OCI-LY3 (cell line): ENCODE measurements at regions not wholly inside any gene's neighbourhood (a gene's known extent, or its start where the extent isn't known, plus 50 kb on each side); places are given as distances from the start of the nearest gene placed in this dataset.

ENCODE experiments used
- H2AFZ ChIP-seq: fragments of 200-600, 300-600 bp; shearing (Covaris generic); 2 replicates; pipeline ENCODE4 v1.6.0; 2014; ENCODE audit warnings: antibody characterized with exemption, low read depth, low read length
- H3K27ac ChIP-seq: fragments of 200-600, 300-600 bp; sonication (generic); 2 replicates; pipeline ENCODE4 v1.5.1; 2014; ENCODE audit warnings: mild to moderate bottlenecking, low read length, moderate library complexity, mixed read lengths
- H3K27me3 ChIP-seq: fragments of 200-600, 300-600 bp; sonication (generic); 2 replicates; pipeline ENCODE4 v1.6.1; 2014; ENCODE audit warnings: low read depth, low read length, mixed read lengths
- H3K36me3 ChIP-seq: fragments of 200-600, 300-600 bp; sonication (generic); replicated peaks from 2 replicates; pipeline ENCODE3; 2014; ENCODE audit warnings: low read depth, low read length, mixed read lengths
- H3K4me1 ChIP-seq: fragments of 300-600, 200-600 bp; sonication (generic); 2 replicates; pipeline ENCODE4 v1.6.1; 2014; ENCODE audit warnings: low read length, mixed read lengths
- H3K4me2 ChIP-seq: fragments of 200-600, 300-600 bp; sonication (generic); 2 replicates; pipeline ENCODE4 v1.6.1; 2014; ENCODE audit warnings: low read length, mixed read lengths
- H3K4me3 ChIP-seq: fragments of 300-600, 200-600 bp; sonication (generic); 2 replicates; pipeline ENCODE4 v1.5.1; 2014; ENCODE audit warnings: antibody characterized with exemption, mild to moderate bottlenecking, low read length, moderate library complexity
- H3K79me2 ChIP-seq: fragments of 300-600, 200-600 bp; shearing (Covaris generic); 2 replicates; pipeline ENCODE4 v1.6.1; 2014; ENCODE audit warnings: mild to moderate bottlenecking, low read length, mixed read lengths
- H3K9ac ChIP-seq: fragments of 300-600, 200-600 bp; shearing (Covaris generic); 2 replicates; pipeline ENCODE4 v1.6.0; 2014; ENCODE audit warnings: mild to moderate bottlenecking, low read length, moderate library complexity
- H3K9me3 ChIP-seq: fragments of 200-600, 300-600 bp; shearing (Covaris generic); 2 replicates; pipeline ENCODE4 v1.6.1; 2014; ENCODE audit warnings: low read length, mixed read lengths; ENCODE audit not compliant: insufficient read depth
- H4K20me1 ChIP-seq: fragments of 200-600, 300-600 bp; sonication (generic); 2 replicates; pipeline ENCODE4 v1.6.1; 2016; ENCODE audit warnings: low read length, mixed read lengths; ENCODE audit not compliant: insufficient read depth
- EZH2phosphoT487 ChIP-seq: fragments of 200-600 bp; shearing (Covaris generic); IDR thresholded peaks from 2 replicates; pipeline ENCODE4 v1.6.1; 2018; ENCODE audit warnings: antibody characterized with exemption, mixed run types, low read depth
- TF ChIP-seq, protein P1 (sequence below): fragments of 200-600, 300-600 bp; sonication (generic); IDR thresholded peaks from 2 replicates; pipeline ENCODE4 v1.5.1; 2014; ENCODE audit warnings: antibody characterized with exemption, low read length, low read depth

DNA sequence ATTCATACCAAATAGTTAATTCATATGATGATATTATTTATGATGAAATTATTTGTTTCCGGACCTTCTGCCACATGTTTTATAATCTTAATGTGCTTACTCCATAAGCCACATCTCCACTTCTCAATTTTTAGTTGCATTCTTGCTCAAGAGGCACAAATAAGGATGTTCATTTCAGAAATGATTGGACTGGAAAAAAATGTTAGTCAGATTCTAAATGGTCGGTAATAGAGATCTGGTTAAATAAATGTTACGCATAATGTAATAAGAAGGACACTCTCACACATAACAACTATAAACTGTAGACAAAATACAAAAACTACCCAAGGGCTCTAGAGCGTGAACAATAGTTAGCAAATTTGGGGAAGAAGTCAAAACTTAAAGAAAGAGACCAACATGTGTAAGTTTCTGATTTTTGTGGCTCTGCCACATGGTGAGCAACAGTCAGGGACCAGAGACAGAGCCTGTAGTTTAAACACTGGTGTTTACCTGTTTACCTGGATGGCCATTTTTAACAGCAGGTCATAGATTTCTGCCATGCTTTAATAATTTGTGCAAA is 554.3 kb upstream of the CLINT1 start:
- Histone ChIP-seq H3K4me1 (peaks cover 39% of the 10 kb centered on the region), H3K4me3 (peak overlapping the region; percentile 32; the same call in 1 of the 2 replicates), H3K9me3 (no peaks in the 10 kb centered on the region), H3K4me2 (peak overlapping the region; percentile 56), H3K36me3 (no peaks in the 10 kb centered on the region), H3K79me2 (no peaks in the 10 kb centered on the region), H2AFZ (peak overlapping the region; percentile 32; the same call in 1 of the 2 replicates), H3K27ac (peak overlapping the region; percentile 79), H3K9ac (peak overlapping the region; percentile 23; the same call in 1 of the 2 replicates), H4K20me1 (no peaks in the 10 kb centered on the region), H3K27me3 (no peaks in the 10 kb centered on the region)
- TF ChIP-seq, protein P1, sequence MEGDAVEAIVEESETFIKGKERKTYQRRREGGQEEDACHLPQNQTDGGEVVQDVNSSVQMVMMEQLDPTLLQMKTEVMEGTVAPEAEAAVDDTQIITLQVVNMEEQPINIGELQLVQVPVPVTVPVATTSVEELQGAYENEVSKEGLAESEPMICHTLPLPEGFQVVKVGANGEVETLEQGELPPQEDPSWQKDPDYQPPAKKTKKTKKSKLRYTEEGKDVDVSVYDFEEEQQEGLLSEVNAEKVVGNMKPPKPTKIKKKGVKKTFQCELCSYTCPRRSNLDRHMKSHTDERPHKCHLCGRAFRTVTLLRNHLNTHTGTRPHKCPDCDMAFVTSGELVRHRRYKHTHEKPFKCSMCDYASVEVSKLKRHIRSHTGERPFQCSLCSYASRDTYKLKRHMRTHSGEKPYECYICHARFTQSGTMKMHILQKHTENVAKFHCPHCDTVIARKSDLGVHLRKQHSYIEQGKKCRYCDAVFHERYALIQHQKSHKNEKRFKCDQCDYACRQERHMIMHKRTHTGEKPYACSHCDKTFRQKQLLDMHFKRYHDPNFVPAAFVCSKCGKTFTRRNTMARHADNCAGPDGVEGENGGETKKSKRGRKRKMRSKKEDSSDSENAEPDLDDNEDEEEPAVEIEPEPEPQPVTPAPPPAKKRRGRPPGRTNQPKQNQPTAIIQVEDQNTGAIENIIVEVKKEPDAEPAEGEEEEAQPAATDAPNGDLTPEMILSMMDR = no peak
- TF ChIP-seq EZH2phosphoT487 = no peak

DNA sequence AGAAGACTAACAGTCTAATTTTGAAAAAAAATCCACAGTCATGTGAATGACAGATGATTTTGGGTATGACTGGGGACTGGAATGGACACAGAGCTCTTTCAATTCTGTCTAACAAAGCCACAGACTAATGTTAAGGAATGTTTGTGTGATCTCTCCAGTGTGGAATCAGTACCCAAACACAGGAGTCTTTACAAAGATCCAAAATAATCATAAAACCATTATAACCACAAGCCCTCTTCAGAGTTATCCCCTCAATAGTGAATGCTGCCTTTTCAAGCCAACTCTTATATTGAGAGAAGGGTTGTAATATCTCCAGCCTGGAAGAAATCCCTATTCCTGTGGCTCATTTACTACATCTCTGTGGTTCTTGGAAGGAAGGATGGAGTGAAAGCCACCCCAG is 552.0 kb upstream of the CLINT1 start:
- no peak overlapping the region for H3K4me3 ChIP-seq

DNA sequence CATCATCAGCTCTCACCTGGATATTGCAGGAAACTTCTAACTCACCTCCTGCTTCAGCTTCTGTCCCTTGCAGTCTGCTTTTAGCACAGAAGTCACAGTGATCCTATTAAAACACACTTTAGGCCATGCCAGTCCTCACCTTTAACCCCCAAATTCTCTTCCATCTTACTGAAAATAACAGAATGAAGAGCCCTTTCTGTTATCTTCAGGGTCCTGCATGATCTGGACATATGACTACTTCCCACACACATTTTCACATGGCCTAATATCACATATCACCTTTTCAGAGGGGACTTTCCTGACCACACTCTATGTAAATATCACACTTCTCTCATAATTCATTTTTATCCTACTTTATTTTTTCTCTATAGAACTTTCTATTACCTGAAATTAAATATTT is 550.6 kb upstream of the CLINT1 start:
- Histone ChIP-seq H3K4me3 (no peak overlapping the region), H3K79me2 (no peaks in the 10 kb centered on the region), H4K20me1 (no peaks in the 10 kb centered on the region), H3K27me3 (no peaks in the 10 kb centered on the region), H2AFZ (no peak overlapping the region; the same call in 1 of the 2 replicates), H3K4me1 (peaks cover 37% of the 10 kb centered on the region), H3K4me2 (0 out of 2 replicates have a peak overlapping the region, but pooled peaks have one; percentile 3), H3K9me3 (no peaks in the 10 kb centered on the region), H3K36me3 (no peaks in the 10 kb centered on the region), H3K27ac (no peak overlapping the region), H3K9ac (no peak overlapping the region)
- TF ChIP-seq EZH2phosphoT487 = no peak
- TF ChIP-seq, protein P1 = no peak

More for the DNA sequence above, 552.0 kb upstream of the CLINT1 start:
- no peak overlapping the region for H3K4me2 ChIP-seq
- no peaks in the 10 kb centered on the region for H3K9me3 ChIP-seq
- H3K27me3 ChIP-seq = no peaks in the 10 kb centered on the region
- TF ChIP-seq EZH2phosphoT487 = no peak
- TF ChIP-seq, protein P1 = no peak
- H3K4me1 ChIP-seq = peaks cover 39% of the 10 kb centered on the region
- no peaks in the 10 kb centered on the region for H3K79me2 ChIP-seq
- H4K20me1 ChIP-seq = no peaks in the 10 kb centered on the region
- no peaks in the 10 kb centered on the region for H3K36me3 ChIP-seq
- no peak overlapping the region for H3K27ac ChIP-seq
- no peak overlapping the region for H2AFZ ChIP-seq
- no peak overlapping the region for H3K9ac ChIP-seq

DNA sequence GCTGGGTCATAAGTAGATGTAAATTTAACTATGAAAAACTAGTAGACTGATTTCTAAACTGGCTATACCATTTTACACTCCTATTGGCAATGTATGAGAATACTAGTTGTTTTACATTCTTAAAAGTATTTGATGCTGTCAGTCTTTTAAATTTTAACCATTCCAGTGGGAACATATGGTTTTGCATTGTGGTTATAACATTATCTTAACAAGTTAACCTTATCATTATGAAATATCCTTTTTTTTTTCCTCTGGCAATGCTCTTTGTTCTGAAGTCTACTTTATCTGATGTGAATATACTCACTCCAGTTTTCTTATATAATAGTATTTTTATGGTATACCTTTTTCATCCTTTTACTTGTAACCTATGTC is 548.9 kb upstream of the CLINT1 start:
- H3K4me2 ChIP-seq = no peak overlapping the region
- no peak overlapping the region for H3K27ac ChIP-seq
- H3K9me3 ChIP-seq = no peaks in the 10 kb centered on the region
- H3K9ac ChIP-seq = no peak overlapping the region
- no peak overlapping the region for H2AFZ ChIP-seq
- H3K4me3 ChIP-seq = no peak overlapping the region
- peaks cover 20% of the 10 kb centered on the region for H3K4me1 ChIP-seq
- H3K27me3 ChIP-seq = no peaks in the 10 kb centered on the region
- TF ChIP-seq EZH2phosphoT487 = no peak
- TF ChIP-seq, protein P1 = no peak
- no peaks in the 10 kb centered on the region for H3K36me3 ChIP-seq
- H3K79me2 ChIP-seq = no peaks in the 10 kb centered on the region
- H4K20me1 ChIP-seq = no peaks in the 10 kb centered on the region
